Activated T-helper 17 cell treated with anti-CD3 and anti-CD28 coated beads, Interleukin-2, amount 50 U/mL, for 72 hours (primary cell): ENCODE measurements at regions not wholly inside any gene's neighbourhood (a gene's known extent, or its start where the extent isn't known, plus 50 kb on each side); places are given as distances from the start of the nearest gene placed in this dataset.

Source experiments
- ATAC-seq: fragments of 150-1000 bp; cut with Tn5 transposase; replicated peaks from 2 replicates; pipeline ENCODE4 v1.10.0; 2021; ENCODE audit warnings: mild to moderate bottlenecking, moderate library complexity
- H3K27ac Mint-ChIP-seq: one replicate; pipeline ENCODE4 v1.8.0; 2022; ENCODE audit warnings: mixed read lengths
- H3K27me3 Mint-ChIP-seq: one replicate; pipeline ENCODE4 v1.8.0; 2022; ENCODE audit warnings: mixed read lengths
- H3K36me3 Mint-ChIP-seq: one replicate; pipeline ENCODE4 v1.8.0; 2022; ENCODE audit warnings: low read depth, mild to moderate bottlenecking, mixed read lengths
- H3K4me1 Mint-ChIP-seq: one replicate; pipeline ENCODE4 v1.8.0; 2022; ENCODE audit warnings: mixed read lengths
- H3K4me3 Mint-ChIP-seq: one replicate; pipeline ENCODE4 v1.8.0; 2022; ENCODE audit warnings: mild to moderate bottlenecking, mixed read lengths
- H3K9me3 Mint-ChIP-seq: one replicate; pipeline ENCODE4 v1.8.0; 2022; ENCODE audit warnings: mixed read lengths

- Mint-ChIP-seq H3K4me3 (no peak overlapping the region), H3K4me1 (no peaks in the 10 kb centered on the region), H3K9me3 (peaks cover 1% of the 10 kb centered on the region), H3K36me3 (no peaks in the 10 kb centered on the region), H3K27me3 (peaks cover 8% of the 10 kb centered on the region), H3K27ac (no peak overlapping the region)
- no peak for ATAC-seq
Observed at GRCh38 chr10:44685747-44686146, 225.4 kb upstream of the TMEM72 start.

GRCh38 chr10:44689368-44689767 is 221.8 kb upstream of the TMEM72 start:
- H3K36me3 Mint-ChIP-seq: no peaks in the 10 kb centered on the region
- no peaks in the 10 kb centered on the region for H3K9me3 Mint-ChIP-seq
- H3K4me3 Mint-ChIP-seq: no peak overlapping the region
- no peak overlapping the region for H3K27ac Mint-ChIP-seq
- peaks cover 7% of the 10 kb centered on the region for H3K27me3 Mint-ChIP-seq
- ATAC-seq: no peak
- no peaks in the 10 kb centered on the region for H3K4me1 Mint-ChIP-seq

GRCh38 chr10:44696496-44696895 is 214.6 kb upstream of the TMEM72 start:
- Mint-ChIP-seq H3K36me3 (no peaks in the 10 kb centered on the region), H3K27me3 (no peaks in the 10 kb centered on the region), H3K4me3 (no peak overlapping the region), H3K9me3 (peaks cover 11% of the 10 kb centered on the region), H3K27ac (no peak overlapping the region), H3K4me1 (no peaks in the 10 kb centered on the region)
- no peak for ATAC-seq

- Mint-ChIP-seq H3K4me1 (no peaks in the 10 kb centered on the region), H3K27ac (no peak overlapping the region), H3K36me3 (no peaks in the 10 kb centered on the region), H3K4me3 (no peak overlapping the region), H3K9me3 (peaks cover 11% of the 10 kb centered on the region), H3K27me3 (no peaks in the 10 kb centered on the region)
- no peak for ATAC-seq
Observed at GRCh38 chr10:44697116-44697515, 214.0 kb upstream of the TMEM72 start.

- no peaks in the 10 kb centered on the region for H3K4me1 Mint-ChIP-seq
- H3K27ac Mint-ChIP-seq: no peak overlapping the region
- H3K9me3 Mint-ChIP-seq: peaks cover 26% of the 10 kb centered on the region
- ATAC-seq: no peak
- H3K4me3 Mint-ChIP-seq: no peak overlapping the region
- peaks cover 4% of the 10 kb centered on the region for H3K27me3 Mint-ChIP-seq
- no peaks in the 10 kb centered on the region for H3K36me3 Mint-ChIP-seq
Observed at GRCh38 chr10:44702531-44702930, 208.6 kb upstream of the TMEM72 start.

- no peaks in the 10 kb centered on the region for H3K4me1 Mint-ChIP-seq
Observed at GRCh38 chr10:44703241-44704155, 207.6 kb upstream of the TMEM72 start.

GRCh38 chr10:44704616-44705015 is 206.5 kb upstream of the TMEM72 start:
- H3K36me3 Mint-ChIP-seq: no peaks in the 10 kb centered on the region
- ATAC-seq: no peak
- no peak overlapping the region for H3K4me3 Mint-ChIP-seq
- no peak overlapping the region for H3K27ac Mint-ChIP-seq
- peaks cover 26% of the 10 kb centered on the region for H3K9me3 Mint-ChIP-seq
- H3K4me1 Mint-ChIP-seq: no peaks in the 10 kb centered on the region
- H3K27me3 Mint-ChIP-seq: peaks cover 4% of the 10 kb centered on the region

More at GRCh38 chr10:44703241-44704155, 207.6 kb upstream of the TMEM72 start:
- H3K27ac Mint-ChIP-seq: no peak overlapping the region
- H3K9me3 Mint-ChIP-seq: peaks cover 26% of the 10 kb centered on the region
- no peaks in the 10 kb centered on the region for H3K36me3 Mint-ChIP-seq
- no peak for ATAC-seq
- peaks cover 4% of the 10 kb centered on the region for H3K27me3 Mint-ChIP-seq
- H3K4me3 Mint-ChIP-seq: no peak overlapping the region

- no peak for ATAC-seq
- H3K4me1 Mint-ChIP-seq: no peaks in the 10 kb centered on the region
- H3K4me3 Mint-ChIP-seq: no peak overlapping the region
- peaks cover 4% of the 10 kb centered on the region for H3K27me3 Mint-ChIP-seq
- H3K36me3 Mint-ChIP-seq: no peaks in the 10 kb centered on the region
- no peak overlapping the region for H3K27ac Mint-ChIP-seq
- H3K9me3 Mint-ChIP-seq: peaks cover 15% of the 10 kb centered on the region
Observed at GRCh38 chr10:44706745-44707144, 204.4 kb upstream of the TMEM72 start.

GRCh38 chr10:44713307-44713706 is 197.8 kb upstream of the TMEM72 start:
- Mint-ChIP-seq H3K4me1 (no peaks in the 10 kb centered on the region), H3K27ac (no peak overlapping the region), H3K27me3 (peaks cover 4% of the 10 kb centered on the region), H3K9me3 (no peaks in the 10 kb centered on the region), H3K4me3 (no peak overlapping the region), H3K36me3 (no peaks in the 10 kb centered on the region)
- no peak for ATAC-seq

GRCh38 chr10:44714451-44714850 is 196.7 kb upstream of the TMEM72 start:
- H3K4me1 Mint-ChIP-seq: no peaks in the 10 kb centered on the region
- peaks cover 4% of the 10 kb centered on the region for H3K27me3 Mint-ChIP-seq
- H3K4me3 Mint-ChIP-seq: no peak overlapping the region
- ATAC-seq: no peak
- H3K36me3 Mint-ChIP-seq: no peaks in the 10 kb centered on the region
- peaks cover 3% of the 10 kb centered on the region for H3K9me3 Mint-ChIP-seq
- H3K27ac Mint-ChIP-seq: no peak overlapping the region

GRCh38 chr10:44715136-44715535 is 196.0 kb upstream of the TMEM72 start:
- Mint-ChIP-seq H3K27ac (no peak overlapping the region), H3K4me1 (no peaks in the 10 kb centered on the region), H3K36me3 (no peaks in the 10 kb centered on the region), H3K9me3 (peaks cover 3% of the 10 kb centered on the region), H3K4me3 (no peak overlapping the region), H3K27me3 (peaks cover 7% of the 10 kb centered on the region)
- ATAC-seq: no peak

- no peaks in the 10 kb centered on the region for H3K36me3 Mint-ChIP-seq
- no peak for ATAC-seq
- H3K4me1 Mint-ChIP-seq: no peaks in the 10 kb centered on the region
- peaks cover 3% of the 10 kb centered on the region for H3K9me3 Mint-ChIP-seq
- H3K27ac Mint-ChIP-seq: no peak overlapping the region
- no peak overlapping the region for H3K4me3 Mint-ChIP-seq
- peaks cover 7% of the 10 kb centered on the region for H3K27me3 Mint-ChIP-seq
Observed at GRCh38 chr10:44716470-44717015, 194.6 kb upstream of the TMEM72 start.

GRCh38 chr10:44723082-44723481 is 188.1 kb upstream of the TMEM72 start:
- H3K27me3 Mint-ChIP-seq: peaks cover 6% of the 10 kb centered on the region
- no peak overlapping the region for H3K27ac Mint-ChIP-seq
- no peaks in the 10 kb centered on the region for H3K4me1 Mint-ChIP-seq
- peaks cover 3% of the 10 kb centered on the region for H3K9me3 Mint-ChIP-seq
- ATAC-seq: no peak
- no peak overlapping the region for H3K4me3 Mint-ChIP-seq
- H3K36me3 Mint-ChIP-seq: no peaks in the 10 kb centered on the region

- Mint-ChIP-seq H3K4me3 (no peak overlapping the region), H3K4me1 (no peaks in the 10 kb centered on the region), H3K36me3 (no peaks in the 10 kb centered on the region), H3K27me3 (peaks cover 6% of the 10 kb centered on the region), H3K9me3 (peaks cover under 1% of the 10 kb centered on the region), H3K27ac (no peak overlapping the region)
- no peak for ATAC-seq
Observed at GRCh38 chr10:44723619-44724325, 187.4 kb upstream of the TMEM72 start.
